ENCODE measurements at regions not wholly inside any gene's neighbourhood (a gene's known extent, or its start where the extent isn't known, plus 50 kb on each side); places are given as distances from the start of the nearest gene placed in this dataset.

DNA sequence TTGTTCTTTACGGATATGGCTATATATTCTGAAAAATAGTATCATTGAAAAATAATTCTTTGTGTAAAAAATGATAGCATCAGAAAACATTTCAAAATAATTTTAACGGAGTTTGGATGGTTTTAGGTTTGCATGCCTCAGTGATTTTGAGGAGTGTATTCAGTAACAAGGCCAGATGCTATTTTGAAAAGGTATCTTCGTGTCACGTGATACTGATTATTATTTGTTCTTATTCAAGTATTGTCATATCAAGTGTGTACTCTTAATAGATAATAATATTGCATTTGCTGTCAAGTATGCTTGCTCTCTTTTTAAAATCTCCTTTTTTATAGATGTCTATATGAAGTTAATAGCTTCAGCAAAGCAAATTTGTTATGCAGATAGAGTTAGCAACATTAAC is 313.1 kb upstream of the PTPRD start:
- Histone ChIP-seq H3K4me1 (no peaks in the 10 kb centered on the region), H3K27ac (no peak overlapping the region), H3K4me3 (no peak overlapping the region), H3K4me2 (no peak overlapping the region), H3K9me3 (no peaks in the 10 kb centered on the region)
- ATAC-seq (no peak), FAIRE-seq (no peak), DNase-seq (ENCODE audit: low read depth in 1 of 2, low spot score in 1 of 2) (no peak)
- WGBS (ENCODE audit: missing lambda C conversion rate), result 3% methylated on average over 4 of the region's 4 CpGs
- CTCF ChIA-PET, result interaction anchor here (0.9 kb wide), 1 partner anchor 101 kb away, joined by 4 read pairs; no protein-coding TSS in a partner anchor
- POLR2A ChIA-PET, result no interaction called here
- TF ChIP-seq, protein P1, sequence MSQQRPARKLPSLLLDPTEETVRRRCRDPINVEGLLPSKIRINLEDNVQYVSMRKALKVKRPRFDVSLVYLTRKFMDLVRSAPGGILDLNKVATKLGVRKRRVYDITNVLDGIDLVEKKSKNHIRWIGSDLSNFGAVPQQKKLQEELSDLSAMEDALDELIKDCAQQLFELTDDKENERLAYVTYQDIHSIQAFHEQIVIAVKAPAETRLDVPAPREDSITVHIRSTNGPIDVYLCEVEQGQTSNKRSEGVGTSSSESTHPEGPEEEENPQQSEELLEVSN (IDR thresholded peaks at IDR 0.05; ENCODE audit: borderline replicate concordance, low read depth), result no peak
- no peak for TF ChIP-seq ELK1 (IDR thresholded peaks at IDR 0.05; ENCODE audit: low read depth, low read length)
- TF ChIP-seq SMC3 (IDR thresholded peaks at IDR 0.05), result no peak
- no peak for TF ChIP-seq SREBF2 (IDR thresholded peaks at IDR 0.05)
- TF ChIP-seq KDM5A (IDR thresholded peaks at IDR 0.05), result no peak
- TF ChIP-seq NFE2L2 (conservative IDR thresholded peaks at IDR 0.05; ENCODE audit: low read length), result no peak
- TF ChIP-seq ZC3H11A (IDR thresholded peaks at IDR 0.05), result no peak
- TF ChIP-seq CHD4 (IDR thresholded peaks at IDR 0.05; ENCODE audit: borderline replicate concordance), result no peak
- no peak for TF ChIP-seq HOXB5 (CRISPR knock-in tag; IDR thresholded peaks at IDR 0.05)

DNA sequence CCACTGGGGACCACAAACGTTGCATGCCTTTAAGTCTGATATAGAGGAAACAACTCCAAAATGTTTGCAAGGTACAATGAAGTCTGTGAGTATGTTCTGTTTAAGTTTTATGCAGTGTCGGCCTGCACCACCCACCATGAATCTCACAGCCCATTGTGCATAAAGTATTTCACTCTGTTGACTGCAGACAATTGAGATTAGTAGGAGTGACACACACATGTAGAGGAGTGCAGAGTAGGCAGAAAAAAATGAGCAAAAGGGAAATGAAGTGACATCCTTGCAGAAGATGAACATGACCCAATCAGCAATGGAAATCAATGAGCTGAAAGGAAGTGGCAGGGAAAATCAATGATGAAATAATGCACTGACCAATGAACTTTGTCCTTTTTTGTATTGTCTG is 315.6 kb upstream of the PTPRD start:
- no peak for ATAC-seq
- no peak overlapping the region for H3K4me3 ChIP-seq
- 0% methylated on average over 2 of the region's 2 CpGs for WGBS (ENCODE audit: missing lambda C conversion rate)
- no peaks in the 10 kb centered on the region for H3K4me1 ChIP-seq
- DNase-seq (ENCODE audit: low read depth in 1 of 2, low spot score in 1 of 2), result no peak
- CTCF ChIA-PET, result no interaction called here
- POLR2A ChIA-PET, result no interaction called here
- H3K9me3 ChIP-seq, result no peaks in the 10 kb centered on the region
- no peak for TF ChIP-seq REST (IDR thresholded peaks at IDR 0.05)
- no peak for TF ChIP-seq BHLHE40 (IDR thresholded peaks at IDR 0.05; ENCODE audit: low read depth, low read length)
- TF ChIP-seq TFCP2L1 (CRISPR knock-in tag; IDR thresholded peaks at IDR 0.05), result no peak
- no peak for TF ChIP-seq CEBPB (IDR thresholded peaks at IDR 0.05)
- TF ChIP-seq CBX2 (IDR thresholded peaks at IDR 0.05; ENCODE audit: borderline replicate concordance, low read depth), result no peak
- TF ChIP-seq HDAC2 (IDR thresholded peaks at IDR 0.05), result no peak
- no peak for TF ChIP-seq RAD21 (conservative IDR thresholded peaks at IDR 0.05 in 1 of 2, IDR thresholded peaks at IDR 0.05 in 1 of 2)
- TF ChIP-seq ELK1 (IDR thresholded peaks at IDR 0.05; ENCODE audit: low read depth, low read length), result no peak
- TF ChIP-seq FOSL2 (IDR thresholded peaks at IDR 0.05), result no peak
- no peak for TF ChIP-seq FOSL2 (CRISPR knock-in tag; IDR thresholded peaks at IDR 0.05)
- TF ChIP-seq MAX (IDR thresholded peaks at IDR 0.05), result no peak
- no peak for TF ChIP-seq CHD2 (IDR thresholded peaks at IDR 0.05; ENCODE audit: low read length, partially characterized antibody)
- TF ChIP-seq NR3C1 (IDR thresholded peaks at IDR 0.05), result no peak
- TF ChIP-seq RNF2 (IDR thresholded peaks at IDR 0.05; ENCODE audit: borderline replicate concordance, low read depth), result no peak
- no peak for TF ChIP-seq ESRRA (IDR thresholded peaks at IDR 0.05; ENCODE audit: borderline replicate concordance, low read length)
- FAIRE-seq, result no peak
- H3K27ac ChIP-seq, result no peak overlapping the region
- H3K4me2 ChIP-seq, result no peak overlapping the region

Data from A549 (cell line).